Raji (cell line): ENCODE measurements at regions not wholly inside any gene's neighbourhood (a gene's known extent, or its start where the extent isn't known, plus 50 kb on each side); places are given as distances from the start of the nearest gene placed in this dataset.

Experiments
- POLR2A ChIP-seq: IDR thresholded peaks from 2 replicates; pipeline ENCODE4 v1.6.1; 2011; ENCODE audit warnings: low read depth, low read length, control low read depth; ENCODE audit not compliant: insufficient read depth

GRCh38 chr17:27181935-27182334 lies 112.0 kb upstream of the WSB1 start:
- TF ChIP-seq POLR2A = no peak

- no peak for TF ChIP-seq POLR2A
Observed at GRCh38 chr17:27199948-27200347, 94.0 kb upstream of the WSB1 start.

GRCh38 chr17:27200476-27200875 lies 93.4 kb upstream of the WSB1 start:
- TF ChIP-seq POLR2A = no peak

- TF ChIP-seq POLR2A = no peak
Observed at GRCh38 chr17:27203241-27203640, 90.7 kb upstream of the WSB1 start.

- no peak for TF ChIP-seq POLR2A
Observed at GRCh38 chr17:27206447-27206846, 87.5 kb upstream of the WSB1 start.

GRCh38 chr17:27207073-27207513 lies 86.8 kb upstream of the WSB1 start:
- no peak for TF ChIP-seq POLR2A

- TF ChIP-seq POLR2A = no peak
Observed at GRCh38 chr17:27209316-27209715, 84.6 kb upstream of the WSB1 start.

GRCh38 chr17:27216836-27217235 lies 77.1 kb upstream of the WSB1 start:
- no peak for TF ChIP-seq POLR2A

GRCh38 chr17:27217631-27218030 lies 76.3 kb upstream of the WSB1 start:
- TF ChIP-seq POLR2A = 0 out of 2 replicates have a peak, but pooled peaks have one; percentile 35

GRCh38 chr17:27218041-27218440 lies 75.9 kb upstream of the WSB1 start:
- no peak for TF ChIP-seq POLR2A

GRCh38 chr17:27218719-27219488 lies 75.0 kb upstream of the WSB1 start:
- TF ChIP-seq POLR2A = no peak

- no peak for TF ChIP-seq POLR2A
Observed at GRCh38 chr17:27222515-27222914, 71.4 kb upstream of the WSB1 start.

GRCh38 chr17:27224526-27225315 lies 69.2 kb upstream of the WSB1 start:
- TF ChIP-seq POLR2A = no peak

- no peak for TF ChIP-seq POLR2A
Observed at GRCh38 chr17:27226611-27227230, 67.2 kb upstream of the WSB1 start.

- no peak for TF ChIP-seq POLR2A
Observed at GRCh38 chr17:27230996-27231395, 62.9 kb upstream of the WSB1 start.

GRCh38 chr17:27232328-27232727 lies 61.6 kb upstream of the WSB1 start:
- TF ChIP-seq POLR2A = no peak
